Peyer's patch (tissue), 4 donors: ENCODE measurements at regions not wholly inside any gene's neighbourhood (a gene's known extent, or its start where the extent isn't known, plus 50 kb on each side); places are given as distances from the start of the nearest gene placed in this dataset.
"Not testable (repeated sequence)": the region's sequence is repeated elsewhere in the genome, so short reads cannot be mapped to it uniquely, and the experiment has no call there.

Source experiments
- DNase-seq, 3 donors: peaks; one replicate each; pipeline ENCODE4 v3.0.0-alpha.2; 2017 to 2019
- H3K27ac ChIP-seq, 4 donors: fragments of 200-600 bp; sonication (generic); one replicate each; pipeline ENCODE4 v1.5.1; 2016 to 2019
- H3K27me3 ChIP-seq, 2 donors: fragments of 200-600 bp; sonication (generic); one replicate each; pipeline ENCODE4 v1.5.1; 2019
- H3K36me3 ChIP-seq, 3 donors: fragments of 200-600 bp; sonication (generic); one replicate each; pipeline ENCODE4 v1.5.1; 2016 to 2019
- H3K4me1 ChIP-seq, 4 donors: fragments of 200-600 bp; sonication (generic); one replicate each; pipeline ENCODE4 v1.5.1; 2016 to 2019
- H3K4me3 ChIP-seq, 4 donors: fragments of 200-600 bp; sonication (generic); 1 replicate in 3 of 4; 2 replicates in 1 of 4; pipeline ENCODE4 v1.5.1; 2016 to 2019; ENCODE audit warnings: mild to moderate bottlenecking in 1 of 4
- H3K9me3 ChIP-seq, 4 donors: fragments of 200-600 bp; sonication (generic); one replicate each; pipeline ENCODE4 v1.5.1; 2016 to 2019; ENCODE audit warnings: mild to moderate bottlenecking in 1 of 4
- CTCF ChIP-seq, 6 experiments: fragments of 450-650 bp in 4 of 6; fragments of 200-600 bp in 2 of 6; sonication (generic) in 1 of 6; IDR thresholded peaks; one replicate each; pipeline ENCODE4 v1.5.1; 2017 to 2019; ENCODE audit warnings: antibody characterized with exemption in 6 of 6, mild to moderate bottlenecking in 3 of 6, moderate library complexity in 1 of 6
- POLR2A ChIP-seq, 2 donors: fragments of 450-650 bp; IDR thresholded peaks; one replicate each; pipeline ENCODE4 v1.5.1; 2017; ENCODE audit warnings: antibody characterized with exemption in 2 of 2, mild to moderate bottlenecking in 2 of 2, moderate library complexity in 2 of 2

- no peak overlapping the region for H3K27ac ChIP-seq
- no peak for DNase-seq
Observed at GRCh38 chr5:100401149-100401548, 134.0 kb upstream of the FAM174A start.

GRCh38 chr5:100398815-100399214, 136.4 kb upstream of the FAM174A start:
- not testable (repeated sequence) for H3K27ac ChIP-seq, DNase-seq, H3K9me3 ChIP-seq, H3K36me3 ChIP-seq, H3K27me3 ChIP-seq, H3K4me1 ChIP-seq, H3K4me3 ChIP-seq

More at GRCh38 chr5:100401149-100401548, 134.0 kb upstream of the FAM174A start:
- Histone ChIP-seq H3K4me3 (no peak overlapping the region), H3K4me1 (no peaks in the 10 kb centered on the region), H3K27me3 (no peaks in the 10 kb centered on the region), H3K9me3 (no peaks in the 10 kb centered on the region), H3K36me3 (no peaks in the 10 kb centered on the region)
- TF ChIP-seq CTCF (IDR thresholded peaks at IDR 0.05) (no peak), POLR2A (IDR thresholded peaks at IDR 0.05) (no peak)

GRCh38 chr5:100379254-100379858, 155.8 kb upstream of the FAM174A start:
- not testable (repeated sequence) for DNase-seq, H3K4me3 ChIP-seq, H3K9me3 ChIP-seq, H3K27ac ChIP-seq, H3K4me1 ChIP-seq, H3K36me3 ChIP-seq, H3K27me3 ChIP-seq

- H3K4me1 ChIP-seq, H3K36me3 ChIP-seq, H3K9me3 ChIP-seq, H3K27me3 ChIP-seq, H3K4me3 ChIP-seq, H3K27ac ChIP-seq, DNase-seq: not testable (repeated sequence)
Observed at GRCh38 chr5:100364757-100365478, 170.3 kb upstream of the FAM174A start.

- DNase-seq, H3K27me3 ChIP-seq, H3K9me3 ChIP-seq, H3K4me3 ChIP-seq, H3K4me1 ChIP-seq, H3K36me3 ChIP-seq, H3K27ac ChIP-seq: not testable (repeated sequence)
Observed at GRCh38 chr5:100364343-100364742, 170.8 kb upstream of the FAM174A start.

GRCh38 chr5:100359998-100360397, 175.2 kb upstream of the FAM174A start:
- not testable (repeated sequence) for DNase-seq, H3K27ac ChIP-seq, H3K4me1 ChIP-seq, H3K9me3 ChIP-seq, H3K27me3 ChIP-seq, H3K4me3 ChIP-seq, H3K36me3 ChIP-seq

GRCh38 chr5:100346269-100346668, 188.9 kb upstream of the FAM174A start:
- not testable (repeated sequence) for H3K27ac ChIP-seq, H3K36me3 ChIP-seq, H3K4me3 ChIP-seq, DNase-seq, H3K9me3 ChIP-seq, H3K4me1 ChIP-seq, H3K27me3 ChIP-seq

- H3K9me3 ChIP-seq, DNase-seq, H3K36me3 ChIP-seq, H3K27me3 ChIP-seq, H3K4me3 ChIP-seq, H3K27ac ChIP-seq, H3K4me1 ChIP-seq: not testable (repeated sequence)
Observed at GRCh38 chr5:100341485-100341884, 193.7 kb upstream of the FAM174A start.

- Histone ChIP-seq H3K27me3 (no peaks in the 10 kb centered on the region), H3K9me3 (no peaks in the 10 kb centered on the region), H3K36me3 (no peaks in the 10 kb centered on the region), H3K4me1 (no peaks in the 10 kb centered on the region), H3K4me3 (no peak overlapping the region), H3K27ac (no peak overlapping the region)
- DNase-seq = no peak
- TF ChIP-seq CTCF (IDR thresholded peaks at IDR 0.05) (no peak), POLR2A (IDR thresholded peaks at IDR 0.05) (no peak)
Observed at GRCh38 chr5:100322483-100322882, 212.7 kb upstream of the FAM174A start.
